ENCODE measurements at regions not wholly inside any gene's neighbourhood (a gene's known extent, or its start where the extent isn't known, plus 50 kb on each side); places are given as distances from the start of the nearest gene placed in this dataset.

DNA sequence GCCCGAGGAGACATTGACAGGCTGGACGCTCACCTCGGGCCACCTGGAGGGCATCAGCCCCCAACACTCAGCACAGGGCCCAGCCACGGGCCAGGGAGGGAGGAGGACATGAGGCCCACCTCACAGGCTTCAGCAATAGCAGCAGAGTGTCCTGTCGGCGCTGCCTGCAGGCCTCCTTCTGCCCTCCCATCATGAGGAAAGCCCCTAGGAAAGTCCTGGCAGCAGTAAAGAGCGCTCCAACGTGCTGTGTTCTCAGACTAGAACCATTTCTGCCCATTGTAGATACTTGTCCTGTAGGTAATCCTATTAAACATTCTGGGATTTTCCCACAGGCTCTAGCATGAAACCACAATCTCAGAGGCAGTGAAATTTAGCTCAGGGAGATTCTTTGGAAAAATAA lies 62.0 kb upstream of the GALNT2 start:
- TF ChIP-seq GATA3 (IDR thresholded peaks at IDR 0.05; ENCODE audit: low read depth, low read length) (no peak), GATA2 (IDR thresholded peaks at IDR 0.05; ENCODE audit: low read depth, low read length) (no peak)
